HUDEP-2 (cell line): ENCODE measurements at regions not wholly inside any gene's neighbourhood (a gene's known extent, or its start where the extent isn't known, plus 50 kb on each side); places are given as distances from the start of the nearest gene placed in this dataset.

Source experiments
- DNase-seq, 76 experiments: peaks; one replicate each; lab custom pipeline; 2025; ENCODE audit not compliant: unreplicated experiment in 76 of 76; lab: John Stamatoyannopoulos, UW

- no peak for DNase-seq
Observed at GRCh38 chr15:69852482-69852881, 245.2 kb downstream of the TLE3 start.

GRCh38 chr15:69852916-69853315, 244.8 kb downstream of the TLE3 start:
- DNase-seq, result no peak

- no peak for DNase-seq
Observed at GRCh38 chr15:69853544-69853951, 244.2 kb downstream of the TLE3 start.

- no peak for DNase-seq
Observed at GRCh38 chr15:69854001-69854400, 243.7 kb downstream of the TLE3 start.

- DNase-seq, result no peak
Observed at GRCh38 chr15:69854521-69855181, 243.1 kb downstream of the TLE3 start.

- no peak for DNase-seq
Observed at GRCh38 chr15:69855258-69856000, 242.3 kb downstream of the TLE3 start.

- DNase-seq, result no peak
Observed at GRCh38 chr15:69857250-69857649, 240.5 kb downstream of the TLE3 start.

- no peak for DNase-seq
Observed at GRCh38 chr15:69857686-69858391, 239.9 kb downstream of the TLE3 start.

GRCh38 chr15:69858456-69858855, 239.3 kb downstream of the TLE3 start:
- no peak for DNase-seq

- no peak for DNase-seq
Observed at GRCh38 chr15:69859866-69860265, 237.9 kb downstream of the TLE3 start.

GRCh38 chr15:69860321-69860720, 237.4 kb downstream of the TLE3 start:
- DNase-seq, result no peak

- DNase-seq, result no peak
Observed at GRCh38 chr15:69860921-69861320, 236.8 kb downstream of the TLE3 start.

GRCh38 chr15:69861331-69862171, 236.2 kb downstream of the TLE3 start:
- no peak for DNase-seq

- no peak for DNase-seq
Observed at GRCh38 chr15:69862540-69862939, 235.2 kb downstream of the TLE3 start.

GRCh38 chr15:69863446-69863845, 234.3 kb downstream of the TLE3 start:
- DNase-seq, result no peak

GRCh38 chr15:69865369-69865768, 232.3 kb downstream of the TLE3 start:
- no peak for DNase-seq

- DNase-seq, result no peak
Observed at GRCh38 chr15:69868756-69869155, 229.0 kb downstream of the TLE3 start.

GRCh38 chr15:69869291-69869690, 228.4 kb downstream of the TLE3 start:
- no peak for DNase-seq

GRCh38 chr15:69869881-69870505, 227.7 kb downstream of the TLE3 start:
- DNase-seq, result no peak

GRCh38 chr15:69871511-69872134, 226.1 kb downstream of the TLE3 start:
- DNase-seq, result no peak
